A549 (cell line): ENCODE measurements at regions not wholly inside any gene's neighbourhood (a gene's known extent, or its start where the extent isn't known, plus 50 kb on each side); places are given as distances from the start of the nearest gene placed in this dataset.
"Not testable (repeated sequence)": the region's sequence is repeated elsewhere in the genome, so short reads cannot be mapped to it uniquely, and the experiment has no call there.

Experiments used
- ATAC-seq, 2 experiments: fragments of 200-7000 bp in 1 of 2; fragments of >200 bp in 1 of 2; cut with Nextera tagmentation in 1 of 2; cut with Tn5 transposase in 1 of 2; 3 replicates each; pipeline versions ENCODE4 v1.8.0 to v1.9.1; 2018 to 2020; ENCODE audit warnings: mild to moderate bottlenecking in 1 of 2, moderate library complexity in 1 of 2
- CTCF ChIA-PET: fragments of 300-600 bp; sonication (Branson Sonifier 250); formaldehyde crosslinking; extraction: SDS; loops from one replicate; lab custom pipeline; 2021; ENCODE audit warnings: antibody characterized with exemption, inconsistent platforms; lab: Yijun Ruan, JAX
- POLR2A ChIA-PET: fragments of 350-600 bp; formaldehyde crosslinking; extraction: SDS; loops from one replicate; lab custom pipeline; 2021; ENCODE audit warnings: antibody characterized with exemption, inconsistent platforms; lab: Yijun Ruan, JAX
- DNase-seq, 2 experiments: peaks; one replicate each; pipeline versions ENCODE4 v3.0.0 to v3.0.0-alpha.2; 2011 to 2016; ENCODE audit warnings: low read depth in 1 of 2, low spot score in 1 of 2
- FAIRE-seq: peaks from 2 replicates; lab custom pipeline; 2011; peaks lifted over from hg19 to GRCh38; lab: Jason Lieb, UNC
- H3K27ac ChIP-seq, 2 experiments: fragments of >200 bp; sonication (Bioruptor Twin); formaldehyde crosslinking; 3 replicates each; pipeline ENCODE4 v1.5.1; 2016 to 2017
- H3K4me1 ChIP-seq: fragments of >200 bp; sonication (Bioruptor Twin); formaldehyde crosslinking; 3 replicates; pipeline ENCODE4 v1.6.1; 2016
- H3K4me2 ChIP-seq: fragments of >200 bp; sonication (Bioruptor Twin); formaldehyde crosslinking; 3 replicates; pipeline ENCODE4 v1.6.1; 2016
- H3K4me3 ChIP-seq: fragments of >200 bp; sonication (Bioruptor Twin); formaldehyde crosslinking; 3 replicates; pipeline ENCODE4 v1.5.1; 2016
- H3K9me3 ChIP-seq: fragments of >200 bp; sonication (Bioruptor Twin); formaldehyde crosslinking; 3 replicates; pipeline ENCODE4 v1.6.1; 2016
- CBX8 ChIP-seq: fragments of 200-600 bp; sonication (generic); IDR thresholded peaks from 2 replicates; pipeline ENCODE4 v1.6.1; 2016
- CEBPB ChIP-seq, 2 experiments: fragments of >200 bp in 1 of 2; sonication (Bioruptor Twin) in 1 of 2; formaldehyde crosslinking in 1 of 2; IDR thresholded peaks; 2 replicates each; pipeline ENCODE4 v1.6.1; 2012 to 2016
- EP300 ChIP-seq, 2 experiments: fragments of >200 bp; sonication (Bioruptor Twin); formaldehyde crosslinking; IDR thresholded peaks; 2 replicates in 1 of 2; 3 replicates in 1 of 2; pipeline ENCODE4 v1.6.1; 2016 to 2017
- ESRRA ChIP-seq: fragments of 150-350 bp; IDR thresholded peaks from 2 replicates; pipeline ENCODE4 v1.6.1; 2014; ENCODE audit warnings: mild to moderate bottlenecking, low read length, borderline replicate concordance
- FOSB ChIP-seq: fragments of 250-450 bp; sonication (Bioruptor Pico); IDR thresholded peaks from 2 replicates; pipeline ENCODE4 v1.5.0; 2020; ENCODE audit warnings: mild to moderate bottlenecking, moderate library complexity
- FOSL2 ChIP-seq, 2 experiments: fragments of 450-650 bp in 1 of 2; fragments of >200 bp in 1 of 2; sonication (Bioruptor Twin) in 1 of 2; formaldehyde crosslinking; IDR thresholded peaks; 2 replicates each; pipeline versions ENCODE4 v1.5.0 to v1.6.1; 2016 to 2020; ENCODE audit warnings: mild to moderate bottlenecking in 1 of 2, moderate library complexity in 1 of 2
- GATA3 ChIP-seq: IDR thresholded peaks from 2 replicates; pipeline ENCODE4 v1.6.1; 2012; ENCODE audit warnings: borderline replicate concordance
- HDAC2 ChIP-seq: fragments of 200-600 bp; sonication (generic); IDR thresholded peaks from 2 replicates; pipeline ENCODE4 v1.6.1; 2016
- HES2 ChIP-seq: fragments of >200 bp; sonication (Bioruptor Twin); formaldehyde crosslinking; IDR thresholded peaks from 2 replicates; pipeline ENCODE4 v1.6.1; 2016
- HOXA7 ChIP-seq: fragments of 250-450 bp; sonication (Bioruptor Pico); IDR thresholded peaks from 2 replicates; pipeline ENCODE4 v1.5.0; 2020; ENCODE audit warnings: mild to moderate bottlenecking, moderate library complexity
- HOXB13 ChIP-seq: fragments of 250-450 bp; sonication (Bioruptor Pico); IDR thresholded peaks from 2 replicates; pipeline ENCODE4 v1.5.0; 2020; ENCODE audit warnings: low read depth, mild to moderate bottlenecking, moderate library complexity
- JUN ChIP-seq, 2 experiments: fragments of >200 bp; sonication (Bioruptor Twin); formaldehyde crosslinking; IDR thresholded peaks; 2 replicates in 1 of 2; 3 replicates in 1 of 2; pipeline ENCODE4 v1.6.1; 2016 to 2017
- JUNB ChIP-seq: fragments of >200 bp; sonication (Bioruptor Twin); formaldehyde crosslinking; IDR thresholded peaks from 2 replicates; pipeline ENCODE4 v1.6.1; 2016
- KDM1A ChIP-seq: fragments of 200-600 bp; sonication (generic); IDR thresholded peaks from 2 replicates; pipeline ENCODE4 v1.6.1; 2016; ENCODE audit warnings: low read depth, mild to moderate bottlenecking
- MAFK ChIP-seq: fragments of 450-650 bp; IDR thresholded peaks from 2 replicates; pipeline ENCODE4 v1.6.1; 2014; ENCODE audit not compliant: partially characterized antibody
- MYC ChIP-seq: IDR thresholded peaks from 2 replicates; pipeline ENCODE4 v1.6.1; 2012; ENCODE audit warnings: mild to moderate bottlenecking, inconsistent platforms, low read length, improper control_type of control experiment, borderline replicate concordance
- NR3C1 ChIP-seq: fragments of >200 bp; sonication (Bioruptor Twin); formaldehyde crosslinking; IDR thresholded peaks from 3 replicates; pipeline ENCODE4 v1.6.1; 2017
- PHF8 ChIP-seq: fragments of 200-600 bp; sonication (generic); IDR thresholded peaks from 2 replicates; pipeline ENCODE4 v1.6.1; 2016; ENCODE audit warnings: low read depth, mild to moderate bottlenecking, antibody characterized with exemption, moderate library complexity, borderline replicate concordance
- POLR2A ChIP-seq: IDR thresholded peaks from 2 replicates; pipeline ENCODE4 v1.6.1; 2012; ENCODE audit warnings: mild to moderate bottlenecking, low read length
- RAD21 ChIP-seq, 2 experiments: fragments of >200 bp in 1 of 2; sonication (Bioruptor Twin) in 1 of 2; formaldehyde crosslinking in 1 of 2; IDR thresholded peaks in 1 of 2; conservative IDR thresholded peaks in 1 of 2; 2 replicates in 1 of 2; 3 replicates in 1 of 2; pipeline ENCODE4 v1.6.1; 2012 to 2018; ENCODE audit warnings: inconsistent platforms in 1 of 2
- RCOR1 ChIP-seq: fragments of 150-350 bp; IDR thresholded peaks from 2 replicates; pipeline ENCODE4 v1.6.1; 2014; ENCODE audit warnings: antibody characterized with exemption, low read length, low read depth
- RFX5 ChIP-seq: fragments of 450-650 bp; IDR thresholded peaks from 2 replicates; pipeline ENCODE4 v1.7.1; 2014; ENCODE audit warnings: antibody characterized with exemption, mild to moderate bottlenecking, moderate library complexity
- RNF2 ChIP-seq: fragments of 200-600 bp; sonication (generic); IDR thresholded peaks from 2 replicates; pipeline ENCODE4 v1.6.1; 2016; ENCODE audit warnings: low read depth, mild to moderate bottlenecking, antibody characterized with exemption, moderate library complexity, borderline replicate concordance
- SMC3 ChIP-seq: fragments of >200 bp; sonication (Bioruptor Twin); formaldehyde crosslinking; IDR thresholded peaks from 3 replicates; pipeline ENCODE4 v1.6.1; 2018; ENCODE audit warnings: inconsistent platforms
- TFCP2L1 ChIP-seq: fragments of 250-450 bp; sonication (Bioruptor Pico); IDR thresholded peaks from 2 replicates; pipeline ENCODE4 v1.5.0; 2021; ENCODE audit warnings: mild to moderate bottlenecking
- ZC3H11A ChIP-seq: fragments of 450-650 bp; IDR thresholded peaks from 2 replicates; pipeline ENCODE4 v1.6.1; 2014; ENCODE audit warnings: antibody characterized with exemption, mild to moderate bottlenecking
- ZFP36 ChIP-seq: fragments of 450-650 bp; IDR thresholded peaks from 2 replicates; pipeline ENCODE4 v1.6.1; 2014; ENCODE audit warnings: borderline replicate concordance; ENCODE audit not compliant: partially characterized antibody
- WGBS: methylation state at CpG from one replicate; pipeline ENCODE4 v1.1.6; 2017; ENCODE audit errors: missing lambda C conversion rate; 5-methylcytosine and 5-hydroxymethylcytosine counted together
- TF ChIP-seq, protein P1 (sequence below): fragments of 450-650 bp; IDR thresholded peaks from 2 replicates; pipeline ENCODE4 v1.6.1; 2014; ENCODE audit warnings: antibody characterized with exemption
- TF ChIP-seq, protein P2 (sequence below): fragments of 150-350 bp; IDR thresholded peaks from 2 replicates; pipeline ENCODE4 v1.6.1; 2014; ENCODE audit warnings: low read depth, mild to moderate bottlenecking, low read length

- no peak overlapping the region for H3K4me3 ChIP-seq
- H3K9me3 ChIP-seq = no peaks in the 10 kb centered on the region
- DNase-seq (no peak), ATAC-seq (no peak), FAIRE-seq (no peak)
- no peaks in the 10 kb centered on the region for H3K4me1 ChIP-seq
- WGBS = 73% methylated on average over 1 of the region's 1 CpG
- TF ChIP-seq, protein P1, sequence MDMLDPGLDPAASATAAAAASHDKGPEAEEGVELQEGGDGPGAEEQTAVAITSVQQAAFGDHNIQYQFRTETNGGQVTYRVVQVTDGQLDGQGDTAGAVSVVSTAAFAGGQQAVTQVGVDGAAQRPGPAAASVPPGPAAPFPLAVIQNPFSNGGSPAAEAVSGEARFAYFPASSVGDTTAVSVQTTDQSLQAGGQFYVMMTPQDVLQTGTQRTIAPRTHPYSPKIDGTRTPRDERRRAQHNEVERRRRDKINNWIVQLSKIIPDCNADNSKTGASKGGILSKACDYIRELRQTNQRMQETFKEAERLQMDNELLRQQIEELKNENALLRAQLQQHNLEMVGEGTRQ = no peak
- TF ChIP-seq ZC3H11A = no peak
- TF ChIP-seq TFCP2L1 (CRISPR knock-in tag) = no peak
- TF ChIP-seq FOSB = no peak
- TF ChIP-seq EP300 (IDR thresholded peaks at IDR 0.05) = no peak
- TF ChIP-seq JUN (IDR thresholded peaks at IDR 0.05) = no peak
- no peak for TF ChIP-seq CBX8
- TF ChIP-seq ZFP36 = no peak
- TF ChIP-seq JUNB = no peak
- TF ChIP-seq MYC = no peak
- TF ChIP-seq MAFK = no peak
- TF ChIP-seq SMC3 = no peak
- TF ChIP-seq, protein P2, sequence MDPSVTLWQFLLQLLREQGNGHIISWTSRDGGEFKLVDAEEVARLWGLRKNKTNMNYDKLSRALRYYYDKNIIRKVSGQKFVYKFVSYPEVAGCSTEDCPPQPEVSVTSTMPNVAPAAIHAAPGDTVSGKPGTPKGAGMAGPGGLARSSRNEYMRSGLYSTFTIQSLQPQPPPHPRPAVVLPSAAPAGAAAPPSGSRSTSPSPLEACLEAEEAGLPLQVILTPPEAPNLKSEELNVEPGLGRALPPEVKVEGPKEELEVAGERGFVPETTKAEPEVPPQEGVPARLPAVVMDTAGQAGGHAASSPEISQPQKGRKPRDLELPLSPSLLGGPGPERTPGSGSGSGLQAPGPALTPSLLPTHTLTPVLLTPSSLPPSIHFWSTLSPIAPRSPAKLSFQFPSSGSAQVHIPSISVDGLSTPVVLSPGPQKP = no peak
- no peak for TF ChIP-seq PHF8
- no peak for TF ChIP-seq HOXA7 (CRISPR knock-in tag)
- no peak for TF ChIP-seq GATA3
- no peak for TF ChIP-seq POLR2A
- TF ChIP-seq FOSL2 (IDR thresholded peaks at IDR 0.05) = no peak
- no peak for TF ChIP-seq FOSL2 (CRISPR knock-in tag; IDR thresholded peaks at IDR 0.05)
- no peak for TF ChIP-seq HOXB13 (CRISPR knock-in tag)
- TF ChIP-seq CEBPB (IDR thresholded peaks at IDR 0.05) = no peak
- H3K4me2 ChIP-seq = no peak overlapping the region
- POLR2A ChIA-PET = no interaction called here
- CTCF ChIA-PET = no interaction called here
- no peak overlapping the region for H3K27ac ChIP-seq
Measured at GRCh38 chr2:210376694-210377093, 61.7 kb upstream of the MYL1 start.

DNA sequence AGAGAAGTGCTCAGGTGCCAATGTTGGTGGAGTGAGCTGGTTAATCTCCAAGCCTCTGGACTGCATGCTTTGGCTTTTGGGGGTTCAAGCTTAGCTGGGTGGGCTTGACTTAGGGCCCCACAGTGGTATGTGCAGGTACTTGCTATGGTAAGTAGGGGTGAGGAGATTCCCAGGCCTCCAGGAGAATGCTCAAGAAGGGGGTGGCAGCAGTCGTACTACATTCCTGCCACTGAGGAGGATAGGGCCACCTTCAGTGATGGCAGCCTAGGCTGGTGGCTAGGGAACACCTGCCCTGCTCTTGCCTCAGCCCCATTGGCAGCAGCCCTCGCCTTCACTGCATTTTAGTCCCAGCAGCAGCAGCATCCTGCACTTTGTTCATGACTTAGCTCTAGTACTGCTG lies 55.6 kb upstream of the MYL1 start:
- Histone ChIP-seq H3K9me3 (no peaks in the 10 kb centered on the region), H3K4me2 (no peak overlapping the region), H3K4me3 (no peak overlapping the region), H3K4me1 (no peaks in the 10 kb centered on the region), H3K27ac (no peak overlapping the region)
- POLR2A ChIA-PET = no interaction called here
- FAIRE-seq (no peak), ATAC-seq (no peak), DNase-seq (no peak)
- CTCF ChIA-PET = no interaction called here
- no peak for TF ChIP-seq HDAC2
- no peak for TF ChIP-seq RNF2
- no peak for TF ChIP-seq RFX5
- TF ChIP-seq KDM1A = no peak
- TF ChIP-seq ESRRA = no peak
- WGBS = 13% methylated on average over 1 of the region's 2 CpGs

DNA sequence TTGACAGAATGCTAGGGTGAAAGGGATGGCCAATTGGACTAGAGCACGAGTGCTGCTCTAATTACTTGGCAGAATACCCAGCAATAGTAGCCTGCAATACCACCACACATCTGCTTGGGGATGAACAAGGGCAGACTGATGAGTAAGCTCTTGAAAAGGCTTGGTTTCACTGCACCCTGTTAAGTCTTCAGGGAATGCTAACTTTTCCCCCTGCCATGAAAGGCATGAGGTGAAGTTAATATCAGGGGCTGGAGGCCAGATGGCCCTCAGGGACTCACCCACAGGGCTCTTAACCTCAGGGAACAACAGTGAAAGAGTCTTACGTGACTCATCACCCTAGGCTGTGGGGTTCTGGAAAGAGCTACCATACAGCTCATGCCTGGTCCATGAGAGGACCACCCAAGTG lies 51.7 kb upstream of the MYL1 start:
- CTCF ChIA-PET = no interaction called here
- POLR2A ChIA-PET = no interaction called here
- H3K9me3 ChIP-seq = no peaks in the 10 kb centered on the region

DNA sequence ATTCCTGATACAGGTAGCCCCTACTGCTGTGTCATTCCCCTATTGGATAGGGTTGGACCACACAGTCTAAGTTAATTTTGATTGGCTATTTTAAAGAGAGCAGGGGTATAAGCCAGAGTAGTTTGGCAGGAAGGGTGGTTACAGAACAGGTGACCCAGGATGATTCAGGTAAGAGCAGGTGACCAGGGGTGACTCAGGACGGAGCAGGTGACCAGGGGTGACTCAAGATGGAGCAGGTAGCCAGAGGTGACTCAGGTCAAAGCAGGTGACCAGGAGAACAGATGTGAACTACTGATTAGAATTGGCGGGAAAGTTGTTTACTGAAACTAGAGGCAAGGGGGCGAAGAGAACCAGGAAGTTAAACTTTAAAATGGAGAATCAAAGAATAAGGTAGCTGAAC lies 50.5 kb upstream of the MYL1 start:
- 24% methylated on average over 3 of the region's 3 CpGs for WGBS
- H3K4me1 ChIP-seq, ATAC-seq, H3K4me2 ChIP-seq, H3K4me3 ChIP-seq, FAIRE-seq, H3K27ac ChIP-seq, H3K9me3 ChIP-seq, POLR2A ChIA-PET, DNase-seq: not testable (repeated sequence)
- CTCF ChIA-PET = interaction anchor here (0.6 kb wide), 1 partner anchor 40 kb away, joined by 3 read pairs; no protein-coding TSS in a partner anchor

More for the DNA sequence above, 51.7 kb upstream of the MYL1 start:
- Histone ChIP-seq H3K4me1 (no peaks in the 10 kb centered on the region), H3K4me2 (no peak overlapping the region), H3K27ac (no peak overlapping the region), H3K4me3 (no peak overlapping the region)
- DNase-seq (no peak), ATAC-seq (no peak), FAIRE-seq (no peak)
- TF ChIP-seq RAD21 (conservative IDR thresholded peaks at IDR 0.05 in 1 of 2, IDR thresholded peaks at IDR 0.05 in 1 of 2) (no peak), NR3C1 (no peak), CEBPB (IDR thresholded peaks at IDR 0.05) (no peak), PHF8 (no peak), RCOR1 (no peak), FOSB (no peak), HES2 (no peak)
- TF ChIP-seq, protein P1 = no peak
- WGBS = 0% methylated on average over 2 of the region's 2 CpGs
